ENCODE measurements at regions not wholly inside any gene's neighbourhood (a gene's known extent, or its start where the extent isn't known, plus 50 kb on each side); places are given as distances from the start of the nearest gene placed in this dataset.

DNA sequence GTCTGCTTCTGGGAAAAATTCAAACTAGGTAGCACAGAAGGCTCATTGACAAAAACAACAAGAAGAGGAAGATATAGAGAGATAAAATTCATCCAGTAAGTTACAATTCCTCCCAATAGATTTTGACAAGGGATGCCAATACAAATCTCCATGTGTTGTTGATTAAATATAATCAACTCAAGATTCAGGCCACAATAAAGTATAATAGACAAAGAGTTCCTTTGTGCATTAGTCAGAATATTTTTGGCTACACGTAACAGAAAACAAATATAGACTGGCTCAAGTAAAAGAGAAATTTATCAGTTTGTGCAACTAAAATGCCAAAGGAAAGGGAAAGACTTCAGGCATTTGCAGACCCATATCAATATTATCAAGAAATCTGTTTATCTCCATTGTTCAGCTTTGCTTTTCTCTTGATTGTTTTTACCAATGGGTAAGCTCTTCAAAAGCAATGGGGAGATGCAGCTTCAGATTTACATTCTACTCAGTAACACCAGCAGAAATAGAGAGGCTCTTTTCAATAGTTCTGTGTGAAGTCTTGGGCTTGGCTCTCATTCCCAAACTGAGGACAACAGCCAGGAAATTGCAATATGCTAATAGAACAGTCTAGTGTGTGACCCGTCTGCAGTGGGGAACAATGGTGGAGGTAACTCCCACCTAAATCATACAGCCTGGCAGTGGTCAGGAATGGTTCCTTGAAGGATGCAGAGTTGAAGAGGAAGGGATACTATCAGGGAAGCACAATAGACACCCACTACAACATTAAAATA, 77.6 kb upstream of the PROK2 start:
- BruUV-seq (replicated peaks), result no TSS peak
- Histone ChIP-seq H3K9me3 (ENCODE audit: control insufficient read depth, insufficient read depth, low read length) (no peaks in the 10 kb centered on the region), H2AK9ac (replicated peaks; ENCODE audit: low read depth, low read length, poor library complexity) (no peak overlapping the region), H4K8ac (ENCODE audit: low read depth in 2 of 2, low read length in 2 of 2) (no peak overlapping the region), H3K56ac (ENCODE audit: extremely low read depth, insufficient read depth, low read length) (no peak overlapping the region), H2BK120ac (ENCODE audit: low read depth, low read length) (no peak overlapping the region), H3K27ac (ENCODE audit: insufficient read depth, low read length) (no peak overlapping the region), H3K4ac (ENCODE audit: low read depth, low read length) (no peak overlapping the region), H3K14ac (replicated peaks; ENCODE audit: low read depth, low read length) (no peak overlapping the region), H3K79me1 (ENCODE audit: low read depth in 1 of 2, low read length in 2 of 2) (no peaks in the 10 kb centered on the region), H2AK5ac (ENCODE audit: low read depth, low read length) (no peak overlapping the region), H3K27me3 (ENCODE audit: control insufficient read depth, insufficient read depth, low read length) (peaks cover 10% of the 10 kb centered on the region), H3K18ac (ENCODE audit: low read depth, low read length) (no peak overlapping the region), H3K4me3 (ENCODE audit: insufficient read depth, low read depth, low read length) (no peak overlapping the region), H3K9me1 (ENCODE audit: insufficient read depth, low read length) (no peaks in the 10 kb centered on the region), H2BK20ac (ENCODE audit: low read depth, low read length) (no peak overlapping the region), H3K36me3 (ENCODE audit: control insufficient read depth, insufficient read depth, low read length) (no peaks in the 10 kb centered on the region), H3K4me2 (ENCODE audit: low read depth, low read length) (no peak overlapping the region), H4K20me1 (ENCODE audit: insufficient read depth, low read length) (no peaks in the 10 kb centered on the region), H4K91ac (ENCODE audit: insufficient read depth, low read depth, low read length) (no peak overlapping the region), H2BK5ac (ENCODE audit: low read depth, low read length, poor library complexity, severe bottlenecking) (no peak overlapping the region), H3K9ac (ENCODE audit: low read depth, low read length) (no peak overlapping the region), H3K23ac (ENCODE audit: low read depth, low read length) (no peak overlapping the region), H2AFZ (replicated peaks; ENCODE audit: low read length, poor library complexity) (no peak overlapping the region), H3K4me1 (ENCODE audit: control insufficient read depth, insufficient read depth, low read length) (no peaks in the 10 kb centered on the region), H4K5ac (ENCODE audit: low read depth, low read length) (no peak overlapping the region), H2BK15ac (ENCODE audit: low read depth, low read length) (no peak overlapping the region)
- dilution Hi-C loops (cut with HindIII; ENCODE audit: low sequenced_read_pairs, unreplicated experiment), result no loop called here
- TF ChIP-seq BHLHE40 (IDR thresholded peaks at IDR 0.05; ENCODE audit: low read depth, low read length), result no peak
- no peak for TF ChIP-seq USF2 (IDR thresholded peaks at IDR 0.05; ENCODE audit: low read depth, low read length)
- TF ChIP-seq, protein P1, sequence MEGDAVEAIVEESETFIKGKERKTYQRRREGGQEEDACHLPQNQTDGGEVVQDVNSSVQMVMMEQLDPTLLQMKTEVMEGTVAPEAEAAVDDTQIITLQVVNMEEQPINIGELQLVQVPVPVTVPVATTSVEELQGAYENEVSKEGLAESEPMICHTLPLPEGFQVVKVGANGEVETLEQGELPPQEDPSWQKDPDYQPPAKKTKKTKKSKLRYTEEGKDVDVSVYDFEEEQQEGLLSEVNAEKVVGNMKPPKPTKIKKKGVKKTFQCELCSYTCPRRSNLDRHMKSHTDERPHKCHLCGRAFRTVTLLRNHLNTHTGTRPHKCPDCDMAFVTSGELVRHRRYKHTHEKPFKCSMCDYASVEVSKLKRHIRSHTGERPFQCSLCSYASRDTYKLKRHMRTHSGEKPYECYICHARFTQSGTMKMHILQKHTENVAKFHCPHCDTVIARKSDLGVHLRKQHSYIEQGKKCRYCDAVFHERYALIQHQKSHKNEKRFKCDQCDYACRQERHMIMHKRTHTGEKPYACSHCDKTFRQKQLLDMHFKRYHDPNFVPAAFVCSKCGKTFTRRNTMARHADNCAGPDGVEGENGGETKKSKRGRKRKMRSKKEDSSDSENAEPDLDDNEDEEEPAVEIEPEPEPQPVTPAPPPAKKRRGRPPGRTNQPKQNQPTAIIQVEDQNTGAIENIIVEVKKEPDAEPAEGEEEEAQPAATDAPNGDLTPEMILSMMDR (conservative IDR thresholded peaks at IDR 0.05; ENCODE audit: low read depth, low read length), result no peak
- no peak for TF ChIP-seq NFE2L2 (IDR thresholded peaks at IDR 0.05; ENCODE audit: low read depth, low read length)
- no peak for TF ChIP-seq CHD1 (IDR thresholded peaks at IDR 0.05; ENCODE audit: low read depth, low read length)
- TF ChIP-seq CEBPB (IDR thresholded peaks at IDR 0.05; ENCODE audit: low read depth, low read length), result no peak
- no peak for TF ChIP-seq RFX5 (IDR thresholded peaks at IDR 0.05; ENCODE audit: low read depth, low read length)
- TF ChIP-seq MAZ (IDR thresholded peaks at IDR 0.05; ENCODE audit: borderline replicate concordance, low read depth, low read length), result no peak
- no peak for TF ChIP-seq SMC3 (IDR thresholded peaks at IDR 0.05; ENCODE audit: low read depth, low read length)
- TF ChIP-seq FOS (IDR thresholded peaks at IDR 0.05; ENCODE audit: low read depth, low read length), result no peak
- TF ChIP-seq RCOR1 (IDR thresholded peaks at IDR 0.05; ENCODE audit: insufficient replicate concordance, low read length), result no peak
- no peak for TF ChIP-seq MAFK (IDR thresholded peaks at IDR 0.05; ENCODE audit: low read depth, low read length)
- no peak for TF ChIP-seq POLR2A (IDR thresholded peaks at IDR 0.05; ENCODE audit: low read depth, low read length)
- TF ChIP-seq ELK1 (IDR thresholded peaks at IDR 0.05; ENCODE audit: borderline replicate concordance, low read depth, low read length), result no peak
- TF ChIP-seq MXI1 (IDR thresholded peaks at IDR 0.05; ENCODE audit: borderline replicate concordance, low read depth, low read length), result no peak
- no peak for TF ChIP-seq RAD21 (IDR thresholded peaks at IDR 0.05; ENCODE audit: low read length)
- in situ Hi-C loops (cut with MboI; ENCODE audit: low sequenced_read_pairs), result no loop called here
- ChIA-PET CTCF (no interaction called here), POLR2A (ENCODE audit: unreplicated experiment) (no interaction called here)
- ATAC-seq (ENCODE audit: low read depth), result no peak
- no CpG with 5 or more reads among the region's 2 CpGs for WGBS, 2 experiments (ENCODE audit: extremely low coverage in 2 of 2, insufficient read length in 1 of 2)
- intact Hi-C loops (cut with micrococcal nuclease), result loop anchor here (10.0 kb wide), 1 partner anchor 128 kb away; no protein-coding TSS in a partner anchor
- DNase-seq, result no peak

Measured in IMR-90 (cell line).